BJ (cell line): ENCODE measurements at regions not wholly inside any gene's neighbourhood (a gene's known extent, or its start where the extent isn't known, plus 50 kb on each side); places are given as distances from the start of the nearest gene placed in this dataset.

Source experiments
- CTCF ChIA-PET: fragments of 350-600 bp; formaldehyde crosslinking; extraction: SDS; loops from one replicate; lab custom pipeline; 2021; ENCODE audit warnings: antibody characterized with exemption, inconsistent platforms; lab: Yijun Ruan, JAX
- POLR2A ChIA-PET: fragments of 300-600 bp; sonication (Branson Sonifier 250); formaldehyde crosslinking; extraction: SDS; loops from one replicate; lab custom pipeline; 2021; ENCODE audit warnings: antibody characterized with exemption; lab: Charles Lee
- DNase-seq: peaks from one replicate; pipeline ENCODE4 v3.0.0-alpha.2; 2011; ENCODE audit warnings: low read depth
- H3K27me3 ChIP-seq: 2 replicates; pipeline ENCODE4 v1.6.0; 2011; ENCODE audit warnings: low read length; ENCODE audit not compliant: control insufficient read depth, insufficient read depth
- H3K36me3 ChIP-seq: 2 replicates; pipeline ENCODE4 v1.5.1; 2011; ENCODE audit warnings: low read length; ENCODE audit not compliant: control insufficient read depth, insufficient read depth
- H3K4me3 ChIP-seq: 2 replicates; pipeline ENCODE4 v1.5.1; 2011; ENCODE audit warnings: low read depth, mild to moderate bottlenecking, control low read depth, low read length
- CTCF ChIP-seq: IDR thresholded peaks from 2 replicates; pipeline ENCODE4 v1.5.1; 2011; ENCODE audit warnings: low read depth, mild to moderate bottlenecking, control low read depth, inconsistent platforms, low read length, moderate library complexity; ENCODE audit not compliant: insufficient read depth

GRCh38 chr9:80555782-80556325 is 984.1 kb downstream of the TLE4 start:
- ChIA-PET POLR2A (no interaction called here), CTCF (no interaction called here)
- no peak for DNase-seq
- no peaks in the 10 kb centered on the region for H3K36me3 ChIP-seq
- TF ChIP-seq CTCF: no peak
- H3K27me3 ChIP-seq: no peaks in the 10 kb centered on the region
- H3K4me3 ChIP-seq: no peak overlapping the region

GRCh38 chr9:80554856-80555255 is 983.1 kb downstream of the TLE4 start:
- no peak for TF ChIP-seq CTCF
- no peak for DNase-seq
- Histone ChIP-seq H3K4me3 (no peak overlapping the region), H3K27me3 (no peaks in the 10 kb centered on the region), H3K36me3 (no peaks in the 10 kb centered on the region)
- ChIA-PET CTCF (no interaction called here), POLR2A (no interaction called here)

- no peak for DNase-seq
- CTCF ChIA-PET: no interaction called here
- no peak for TF ChIP-seq CTCF
- POLR2A ChIA-PET: interaction anchor here (0.6 kb wide), 1 partner anchor 886 kb away, joined by 4 read pairs; no protein-coding TSS in a partner anchor
- no peak overlapping the region for H3K4me3 ChIP-seq
- H3K27me3 ChIP-seq: no peaks in the 10 kb centered on the region
- no peaks in the 10 kb centered on the region for H3K36me3 ChIP-seq
Observed at GRCh38 chr9:80554301-80554700, 982.5 kb downstream of the TLE4 start.

- POLR2A ChIA-PET: no interaction called here
- CTCF ChIA-PET: no interaction called here
- no peak for DNase-seq
Observed at GRCh38 chr9:80552931-80553330, 981.2 kb downstream of the TLE4 start.

GRCh38 chr9:80550181-80550580 is 978.4 kb downstream of the TLE4 start:
- ChIA-PET CTCF (no interaction called here), POLR2A (no interaction called here)
- no peak overlapping the region for H3K4me3 ChIP-seq
- no peaks in the 10 kb centered on the region for H3K27me3 ChIP-seq
- no peak for DNase-seq
- H3K36me3 ChIP-seq: no peaks in the 10 kb centered on the region
- no peak for TF ChIP-seq CTCF

More at GRCh38 chr9:80552931-80553330, 981.2 kb downstream of the TLE4 start:
- H3K4me3 ChIP-seq: no peak overlapping the region
- no peaks in the 10 kb centered on the region for H3K27me3 ChIP-seq
- no peak for TF ChIP-seq CTCF
- H3K36me3 ChIP-seq: no peaks in the 10 kb centered on the region
